ENCODE measurements at regions not wholly inside any gene's neighbourhood (a gene's known extent, or its start where the extent isn't known, plus 50 kb on each side); places are given as distances from the start of the nearest gene placed in this dataset.

GRCh38 chr6:16850681-16851026 is 89.4 kb upstream of the ATXN1 start:
- no peak for DNase-seq

GRCh38 chr6:16849988-16850680 is 88.9 kb upstream of the ATXN1 start:
- no peak for DNase-seq

GRCh38 chr6:16849280-16849987 is 88.2 kb upstream of the ATXN1 start:
- no peak for DNase-seq

- DNase-seq, result no peak
Measured at GRCh38 chr6:16846399-16846778, 85.1 kb upstream of the ATXN1 start.

GRCh38 chr6:16844183-16844582 is 82.9 kb upstream of the ATXN1 start:
- no peak for DNase-seq

DNA sequence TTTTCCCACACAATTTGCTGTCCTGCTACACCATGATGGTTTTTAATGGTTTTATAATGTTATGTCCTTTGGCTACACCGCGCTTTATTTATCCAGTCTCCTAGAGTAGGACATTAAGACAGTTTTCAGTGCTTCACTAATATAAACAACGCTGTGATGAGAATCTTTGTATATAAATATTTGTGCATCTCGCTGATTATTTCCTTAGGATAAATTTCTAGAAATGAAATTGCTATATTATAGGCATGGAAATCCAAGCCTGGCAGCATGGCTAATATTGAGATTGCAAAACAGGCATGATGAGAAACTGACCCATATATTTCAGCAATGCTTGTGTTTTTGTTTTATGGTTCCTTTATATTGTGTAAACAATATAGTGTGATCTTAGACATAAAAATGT is 81.4 kb upstream of the ATXN1 start:
- no peak for DNase-seq

- no peak for DNase-seq
Measured at GRCh38 chr6:16841241-16841640, 80.0 kb upstream of the ATXN1 start.

DNA sequence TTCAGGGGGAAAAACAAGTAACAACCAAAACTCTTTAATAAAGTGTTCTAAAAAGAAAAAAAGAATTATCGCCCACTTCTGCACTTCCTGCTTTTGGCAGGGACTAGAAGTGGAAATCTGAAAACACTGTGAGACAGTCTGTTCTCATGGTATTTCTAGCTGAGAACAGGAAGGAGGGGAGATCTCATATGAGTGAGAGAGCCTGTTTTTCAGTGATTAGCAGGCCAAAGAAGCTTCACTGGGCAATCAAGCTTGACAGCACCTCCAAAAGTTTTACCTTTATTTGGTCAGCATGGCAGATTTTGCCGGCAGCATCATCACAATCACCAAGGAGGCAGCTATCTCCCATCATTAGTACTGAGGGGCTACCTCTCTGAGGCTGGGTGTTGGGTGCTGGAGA is 79.5 kb upstream of the ATXN1 start:
- DNase-seq, result no peak

DNA sequence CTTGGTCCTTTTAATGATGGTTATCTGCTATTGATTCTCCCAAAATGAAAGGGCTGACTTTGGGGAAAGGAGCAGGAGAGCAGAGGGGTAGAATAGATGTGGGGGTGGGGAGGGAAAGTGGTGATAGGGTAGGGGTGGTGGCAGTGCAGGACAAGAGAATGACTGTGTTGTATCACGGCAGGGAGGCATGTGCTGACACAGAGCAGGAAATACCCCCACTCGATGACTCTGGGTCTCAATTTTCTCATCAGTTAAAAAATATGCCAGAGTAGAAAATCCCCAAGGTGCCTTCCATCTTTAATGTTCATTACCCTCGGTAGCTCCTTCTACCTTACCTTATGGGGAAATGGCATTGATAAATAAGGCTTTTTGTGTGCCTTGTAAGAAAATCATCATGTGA is 79.0 kb upstream of the ATXN1 start:
- DNase-seq, result no peak

- no peak for DNase-seq
Measured at GRCh38 chr6:16839631-16840179, 78.4 kb upstream of the ATXN1 start.

GRCh38 chr6:16837217-16837972 is 76.1 kb upstream of the ATXN1 start:
- no peak for DNase-seq

DNA sequence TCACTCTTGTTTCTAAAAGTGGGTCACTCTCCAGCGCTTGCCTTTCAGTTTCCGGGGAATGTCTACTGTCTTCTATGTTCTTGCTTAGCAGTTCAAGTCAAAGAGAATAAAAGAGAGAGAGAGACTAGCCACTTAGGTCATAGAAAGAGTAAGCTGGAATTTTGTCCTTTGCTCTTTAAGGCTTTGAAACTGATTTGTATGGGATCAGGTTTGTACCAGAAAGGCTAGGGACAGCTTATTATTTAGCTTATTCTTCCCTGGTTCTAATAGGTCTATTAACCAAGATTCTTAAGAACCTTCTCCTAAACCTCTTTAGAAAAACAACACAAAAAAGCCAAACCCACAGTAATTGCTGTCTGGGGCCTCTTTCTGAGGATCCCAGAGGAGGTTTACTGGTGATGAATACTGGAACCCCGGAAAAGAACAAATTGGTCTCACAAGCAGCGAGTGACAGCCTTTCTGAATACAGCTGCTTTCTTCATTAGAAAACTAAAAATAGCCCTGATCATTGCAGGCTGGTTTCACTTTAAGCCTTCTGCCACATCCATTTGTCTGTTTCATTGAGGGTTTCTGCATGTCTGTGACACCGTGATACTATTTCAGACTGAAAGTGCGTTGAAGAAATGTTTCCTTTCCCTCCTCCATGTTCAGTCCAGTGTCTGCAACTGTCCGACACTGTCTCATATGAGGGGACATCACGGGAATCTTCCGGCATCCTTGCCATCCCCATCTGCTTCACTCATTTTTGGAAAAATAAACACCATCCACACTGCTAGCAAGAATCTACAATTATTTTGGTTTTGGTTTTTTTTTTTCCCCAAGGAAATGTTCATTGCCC is 75.1 kb upstream of the ATXN1 start:
- DNase-seq, result peak in 1 of 14 donors; percentile 2

- no peak for DNase-seq
Measured at GRCh38 chr6:16834242-16834641, 73.0 kb upstream of the ATXN1 start.

- no peak for DNase-seq
Measured at GRCh38 chr6:16832721-16833120, 71.5 kb upstream of the ATXN1 start.

DNA sequence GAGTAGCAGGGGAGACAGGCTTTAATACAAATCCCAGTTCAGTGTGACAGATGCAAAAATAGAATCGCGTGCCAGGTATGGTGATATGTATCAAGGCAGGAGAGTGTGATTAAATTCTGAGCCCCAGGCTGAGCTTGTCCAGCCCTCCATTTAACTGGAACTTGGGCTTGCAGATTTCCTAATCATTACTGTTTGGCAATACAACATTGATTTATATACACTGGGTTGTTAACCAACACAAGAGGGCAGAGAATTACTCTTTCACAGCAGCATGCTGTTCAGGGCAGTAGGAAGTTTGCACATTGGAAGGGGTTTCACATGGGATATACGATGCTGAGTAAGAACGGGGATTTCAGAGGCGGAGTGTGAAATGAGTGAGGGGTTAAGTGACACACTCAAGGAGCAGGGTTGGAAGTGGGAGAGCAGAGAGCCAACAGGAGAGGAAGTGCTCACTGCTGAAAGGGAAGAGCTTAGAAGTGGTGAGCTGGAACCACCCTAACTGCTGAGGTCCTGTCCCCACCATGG is 70.8 kb upstream of the ATXN1 start:
- DNase-seq, result no peak

DNA sequence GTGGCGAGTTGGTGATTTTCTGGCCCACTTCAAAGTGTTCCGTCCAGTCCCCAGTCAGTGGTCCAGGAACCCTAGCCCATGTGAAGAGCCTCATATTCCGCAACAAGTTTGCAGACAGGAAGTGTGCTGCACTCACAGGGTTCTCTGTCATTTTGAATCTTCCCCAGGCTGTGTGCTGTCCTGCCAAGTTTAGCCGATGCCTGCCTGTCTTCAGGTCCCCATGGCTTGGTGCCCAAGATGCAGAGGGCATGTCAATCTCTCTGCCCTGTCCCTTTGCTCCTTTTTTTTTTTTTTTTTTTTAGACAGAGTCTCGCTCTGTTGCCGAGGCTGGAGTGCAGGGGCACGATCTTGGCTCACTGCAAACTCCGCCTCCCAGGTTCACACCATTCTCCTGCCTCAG is 69.9 kb upstream of the ATXN1 start:
- DNase-seq, result no peak

DNA sequence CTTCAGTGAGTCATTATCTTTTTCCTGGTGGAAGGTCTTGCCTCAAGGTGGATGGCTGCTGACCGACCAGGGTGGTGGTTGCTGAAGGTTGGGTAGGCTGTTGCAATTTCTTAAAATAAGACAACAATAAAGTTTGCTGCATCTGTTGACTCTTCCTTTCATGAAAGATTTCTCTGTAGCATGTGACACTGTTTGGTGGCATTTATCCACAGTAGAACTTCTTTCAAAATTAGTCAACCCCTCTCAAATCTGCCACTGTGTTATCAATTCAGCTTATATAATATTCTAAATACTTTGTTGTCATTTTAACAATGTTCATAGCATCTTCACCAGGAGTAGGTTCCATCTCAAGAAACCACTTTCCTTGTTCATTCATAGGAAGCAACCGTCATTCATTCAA is 66.8 kb upstream of the ATXN1 start:
- no peak for DNase-seq

DNA sequence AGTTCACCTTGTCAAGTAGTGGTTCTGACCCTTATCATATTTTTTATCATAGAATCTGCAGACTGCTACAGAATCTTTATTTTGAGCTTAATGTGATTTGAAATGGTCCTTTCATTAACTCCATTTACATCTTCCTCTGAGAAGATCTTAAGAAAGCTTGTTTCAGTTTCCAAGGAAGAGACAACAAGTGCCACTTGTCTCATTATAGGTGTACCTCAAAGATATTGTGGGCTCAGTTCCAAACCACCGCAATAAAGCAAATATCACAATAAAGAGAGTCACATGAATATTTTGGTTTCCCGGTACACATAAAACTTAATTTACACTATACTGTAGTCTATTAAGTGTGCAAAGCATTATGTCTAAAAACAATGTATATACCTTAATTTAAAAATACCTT is 66.4 kb upstream of the ATXN1 start:
- no peak for DNase-seq

DNA sequence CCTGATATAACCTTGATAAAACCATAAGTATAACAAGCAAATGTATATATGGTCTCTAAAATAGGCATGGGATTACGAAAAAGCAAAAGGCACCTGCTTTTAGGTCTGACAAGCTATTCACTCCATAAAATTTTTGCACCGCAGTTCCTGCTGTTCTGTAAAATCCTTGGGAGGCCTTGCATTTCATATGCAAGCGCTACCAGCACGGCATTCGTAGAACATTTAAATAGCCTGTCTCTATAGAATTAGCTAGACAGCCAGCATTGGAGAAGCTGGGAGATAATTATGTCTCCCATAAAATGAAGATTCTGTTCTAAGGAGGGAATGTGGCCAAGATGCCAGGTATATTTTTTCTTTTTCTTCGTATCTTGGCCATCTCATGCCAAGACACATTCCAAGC is 64.5 kb upstream of the ATXN1 start:
- DNase-seq, result no peak

- no peak for DNase-seq
Measured at GRCh38 chr6:16824845-16825685, 63.8 kb upstream of the ATXN1 start.

- no peak for DNase-seq
Measured at GRCh38 chr6:16823718-16824352, 62.6 kb upstream of the ATXN1 start.

All from C1 segment of cervical spinal cord (tissue), 14 donors.